Cardiac fibroblast (primary cell): ENCODE measurements at regions not wholly inside any gene's neighbourhood (a gene's known extent, or its start where the extent isn't known, plus 50 kb on each side); places are given as distances from the start of the nearest gene placed in this dataset.

Experiments
- DNase-seq, 2 donors: peaks; one replicate each; pipeline versions ENCODE4 v3.0.0 to v3.0.0-alpha.2; 2010; ENCODE audit warnings: low read depth in 2 of 2
- H3K4me3 ChIP-seq, 2 donors: replicated peaks in 1 of 2; 1 replicate in 1 of 2; 2 replicates in 1 of 2; pipeline ENCODE4 v1.5.1; 2011; ENCODE audit warnings: low read depth in 2 of 2, low read length in 2 of 2, mild to moderate bottlenecking in 2 of 2, moderate library complexity in 1 of 2
- TF ChIP-seq, protein P1 (sequence below): IDR thresholded peaks from one replicate; pipeline ENCODE4 v1.5.1; 2011; ENCODE audit warnings: low read depth, mild to moderate bottlenecking, low read length, inconsistent platforms

DNA sequence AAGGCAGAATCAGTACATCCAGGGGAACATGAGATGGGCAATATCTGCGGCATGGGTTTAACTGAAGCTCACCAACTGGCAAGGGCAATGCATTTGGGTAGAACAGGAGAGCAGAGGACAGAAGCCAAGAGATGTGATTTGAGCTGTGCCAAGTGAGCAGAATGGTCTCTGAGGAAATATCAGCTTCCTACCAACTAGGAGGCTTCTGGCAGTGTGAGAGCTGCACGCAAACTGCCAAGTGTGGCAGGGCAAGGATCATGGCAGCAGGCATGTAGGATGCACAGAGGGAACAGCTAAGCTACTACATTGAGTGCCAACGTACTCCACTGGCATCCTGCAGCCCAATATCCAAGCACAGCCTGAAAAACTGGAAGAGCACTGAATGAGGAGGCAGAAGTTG is 1036.5 kb downstream of the TUSC7 start:
- TF ChIP-seq, protein P1, sequence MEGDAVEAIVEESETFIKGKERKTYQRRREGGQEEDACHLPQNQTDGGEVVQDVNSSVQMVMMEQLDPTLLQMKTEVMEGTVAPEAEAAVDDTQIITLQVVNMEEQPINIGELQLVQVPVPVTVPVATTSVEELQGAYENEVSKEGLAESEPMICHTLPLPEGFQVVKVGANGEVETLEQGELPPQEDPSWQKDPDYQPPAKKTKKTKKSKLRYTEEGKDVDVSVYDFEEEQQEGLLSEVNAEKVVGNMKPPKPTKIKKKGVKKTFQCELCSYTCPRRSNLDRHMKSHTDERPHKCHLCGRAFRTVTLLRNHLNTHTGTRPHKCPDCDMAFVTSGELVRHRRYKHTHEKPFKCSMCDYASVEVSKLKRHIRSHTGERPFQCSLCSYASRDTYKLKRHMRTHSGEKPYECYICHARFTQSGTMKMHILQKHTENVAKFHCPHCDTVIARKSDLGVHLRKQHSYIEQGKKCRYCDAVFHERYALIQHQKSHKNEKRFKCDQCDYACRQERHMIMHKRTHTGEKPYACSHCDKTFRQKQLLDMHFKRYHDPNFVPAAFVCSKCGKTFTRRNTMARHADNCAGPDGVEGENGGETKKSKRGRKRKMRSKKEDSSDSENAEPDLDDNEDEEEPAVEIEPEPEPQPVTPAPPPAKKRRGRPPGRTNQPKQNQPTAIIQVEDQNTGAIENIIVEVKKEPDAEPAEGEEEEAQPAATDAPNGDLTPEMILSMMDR: no peak
- DNase-seq: no peak
- no peak overlapping the region for H3K4me3 ChIP-seq

DNA sequence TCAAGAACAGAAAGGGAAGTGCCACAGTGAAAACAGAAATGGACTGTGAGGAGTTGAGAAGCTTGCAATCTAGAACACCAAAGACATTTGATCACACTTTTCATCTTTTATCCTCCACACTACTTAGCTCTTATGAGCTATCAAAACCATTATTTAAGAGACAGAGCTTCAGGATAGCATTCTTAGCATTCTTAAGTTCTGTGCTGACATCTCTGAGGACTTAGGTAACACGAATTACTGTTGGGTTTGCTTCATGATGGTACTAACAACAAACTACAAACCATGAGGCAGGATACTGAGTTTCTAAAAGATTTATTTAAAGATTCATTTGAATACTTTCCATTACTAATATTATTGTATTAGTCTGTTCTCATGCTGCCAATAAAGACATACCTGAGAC is 1038.6 kb downstream of the TUSC7 start:
- H3K4me3 ChIP-seq: no peak overlapping the region
- TF ChIP-seq, protein P1: no peak
- no peak for DNase-seq

DNA sequence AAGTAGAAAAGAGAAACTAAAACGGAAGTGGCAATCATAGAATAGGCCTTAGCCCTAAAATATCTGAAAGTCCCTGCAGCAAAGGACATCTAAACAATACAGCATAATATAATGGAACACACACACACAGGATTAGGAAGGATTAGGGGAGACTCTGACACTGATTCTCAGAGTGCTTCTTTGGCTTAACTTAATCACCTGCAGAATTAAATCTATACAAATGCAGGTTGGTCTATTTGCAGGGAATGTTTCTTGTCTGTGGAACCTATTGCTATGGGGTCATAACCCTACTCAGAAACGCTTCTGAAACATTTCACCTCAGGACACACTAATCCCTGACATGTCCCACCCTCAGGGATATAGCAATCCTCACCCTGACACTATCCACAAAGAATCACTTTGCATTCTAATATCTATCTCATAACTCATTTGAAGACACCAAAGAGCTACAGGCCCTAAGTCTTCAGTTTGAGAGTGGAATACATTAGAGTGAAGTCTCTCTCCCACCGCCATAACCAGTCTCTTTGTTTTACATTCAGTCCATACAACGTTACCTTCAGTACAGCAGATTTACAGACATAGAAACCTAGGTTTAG is 1041.2 kb downstream of the TUSC7 start:
- H3K4me3 ChIP-seq: no peak overlapping the region
- TF ChIP-seq, protein P1: no peak
- DNase-seq: no peak

DNA sequence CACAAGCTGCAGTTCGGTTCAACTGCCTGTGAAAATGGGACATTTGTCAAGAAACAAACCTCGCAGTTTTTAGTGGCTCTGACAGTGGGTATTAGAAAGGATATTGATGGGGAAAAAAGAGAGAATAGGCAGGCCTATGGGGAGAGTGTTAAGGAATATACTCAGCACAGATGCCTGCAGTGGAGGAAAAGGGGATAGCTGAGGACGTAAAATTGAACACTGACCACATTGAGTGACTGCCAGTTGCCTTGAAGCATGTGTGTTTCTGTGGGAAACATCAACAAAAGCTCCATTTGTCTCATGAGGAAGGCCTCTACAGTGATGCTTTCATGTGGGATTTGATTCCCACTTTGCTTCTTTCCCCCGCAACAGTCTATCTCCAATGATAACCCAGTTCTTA is 1042.1 kb downstream of the TUSC7 start:
- no peak overlapping the region for H3K4me3 ChIP-seq
- DNase-seq: no peak
- TF ChIP-seq, protein P1: no peak

DNA sequence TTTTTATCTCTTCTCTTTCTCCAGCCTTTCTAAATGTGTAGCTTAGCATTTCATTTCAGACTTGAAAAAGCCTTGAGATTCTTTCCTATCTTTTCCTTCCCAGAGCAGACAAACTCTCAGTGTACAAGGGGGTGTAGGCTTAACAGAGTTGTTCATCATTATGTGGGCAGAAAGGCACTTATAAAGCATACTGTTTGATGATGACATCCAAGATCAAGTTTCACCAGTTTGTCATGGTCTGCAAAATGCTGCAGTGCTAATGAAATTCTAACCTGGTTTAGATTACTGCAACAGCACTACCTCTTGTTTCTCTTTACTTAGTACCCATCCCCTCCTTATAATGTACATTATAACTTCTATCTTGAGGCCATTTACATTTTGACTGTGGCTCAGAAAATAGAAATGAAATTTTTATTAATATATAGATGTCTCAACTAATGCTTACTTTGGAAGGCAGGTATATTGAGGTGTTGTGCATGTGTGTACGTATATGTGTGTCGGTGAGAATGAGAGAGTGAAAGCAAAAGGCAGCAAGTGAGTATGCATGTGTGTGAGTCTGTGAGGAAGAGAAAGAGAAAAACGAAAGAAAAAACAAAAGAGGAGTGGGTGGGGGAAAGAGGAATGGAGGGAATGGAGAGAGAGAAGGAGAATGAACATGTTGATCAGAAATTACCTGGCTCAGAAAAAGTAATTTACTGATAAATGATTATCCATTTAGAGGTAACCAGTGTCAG is 1043.6 kb downstream of the TUSC7 start:
- H3K4me3 ChIP-seq: no peak overlapping the region
- no peak for DNase-seq
- TF ChIP-seq, protein P1: no peak

DNA sequence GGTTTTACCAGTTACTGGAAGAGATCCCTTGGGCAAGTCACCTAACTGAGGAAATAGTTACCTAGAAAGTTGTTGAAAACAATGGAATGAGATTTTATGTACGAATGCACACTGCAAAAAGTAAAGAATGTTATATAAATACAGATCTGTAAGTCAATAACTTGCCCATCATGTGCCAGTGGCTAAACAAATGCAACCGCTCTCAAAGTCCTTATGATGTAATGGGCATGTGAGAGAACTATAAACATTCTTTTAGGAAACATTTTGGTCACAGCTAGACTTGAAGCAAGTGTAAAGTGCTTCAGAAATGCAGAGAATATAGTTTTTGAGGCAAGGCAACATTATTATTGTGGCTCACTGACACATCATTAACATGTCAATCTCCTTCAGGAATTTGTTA is 1044.5 kb downstream of the TUSC7 start:
- no peak for DNase-seq
- no peak overlapping the region for H3K4me3 ChIP-seq
- TF ChIP-seq, protein P1: no peak

DNA sequence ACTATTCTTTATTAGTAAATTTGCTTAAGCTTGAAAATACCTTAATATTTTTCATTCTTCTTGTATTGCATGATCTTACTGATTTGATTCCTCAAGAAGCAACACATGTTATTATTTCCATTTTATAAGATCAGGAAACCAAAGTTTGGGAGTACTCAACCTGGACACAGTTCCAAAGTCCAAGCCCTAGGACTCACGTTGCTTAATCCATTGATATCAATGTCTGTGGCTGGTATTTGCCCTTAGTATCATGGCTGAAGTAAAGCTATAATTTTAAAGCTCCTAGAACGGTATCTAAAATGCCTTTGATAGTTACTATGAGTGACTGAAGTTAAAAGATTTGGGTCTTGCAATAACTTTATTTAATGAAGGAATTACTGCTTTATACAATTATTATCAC is 1045.3 kb downstream of the TUSC7 start:
- TF ChIP-seq, protein P1: no peak
- no peak overlapping the region for H3K4me3 ChIP-seq
- DNase-seq: no peak
